ENCODE measurements at regions not wholly inside any gene's neighbourhood (a gene's known extent, or its start where the extent isn't known, plus 50 kb on each side); places are given as distances from the start of the nearest gene placed in this dataset.

GRCh38 chr4:123526511-123526910, 129.9 kb downstream of the SPRY1 start:
- no peak for TF ChIP-seq ZNF274 (IDR thresholded peaks at IDR 0.05; ENCODE audit: low read depth, low read length)
- no peak for TF ChIP-seq SUZ12 (IDR thresholded peaks at IDR 0.05; ENCODE audit: extremely low read depth, insufficient read depth, insufficient read length)

Data from NT2/D1 (cell line).